GM11168 (cell line): ENCODE measurements at regions not wholly inside any gene's neighbourhood (a gene's known extent, or its start where the extent isn't known, plus 50 kb on each side); places are given as distances from the start of the nearest gene placed in this dataset.
"Not testable (repeated sequence)": the region's sequence is repeated elsewhere in the genome, so short reads cannot be mapped to it uniquely, and the experiment has no call there.

ENCODE experiments used
- in situ Hi-C: fragments of 300-500 bp; cut with MboI; formaldehyde crosslinking; loops from one replicate; pipeline ENCODE4 v1.12.0; 2022; ENCODE audit warnings: low sequenced_read_pairs; ENCODE audit not compliant: unreplicated experiment

DNA sequence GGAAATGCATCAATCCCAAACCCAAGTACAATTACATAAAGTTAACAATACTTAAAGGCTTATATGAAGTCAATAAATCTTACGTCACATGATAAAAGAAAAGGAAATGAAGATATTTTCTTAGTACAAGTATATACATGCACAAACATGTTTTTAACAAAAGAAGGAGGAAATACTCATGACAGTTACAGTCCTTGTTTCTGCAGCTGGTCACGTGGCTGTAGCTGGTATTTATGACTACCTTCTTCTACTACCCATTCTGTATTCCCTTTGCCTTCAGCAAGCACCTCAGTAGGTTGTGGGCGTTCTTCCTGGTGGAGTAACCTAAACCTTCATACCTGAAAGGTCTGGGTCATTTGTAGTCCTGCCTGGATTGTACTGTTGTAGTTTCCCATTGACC lies 514.9 kb downstream of the MFSD1 start:
- in situ Hi-C loops: not testable (repeated sequence)

GRCh38 chr3:159319156-159319555 lies 517.3 kb downstream of the MFSD1 start:
- in situ Hi-C loops: no loop called here

GRCh38 chr3:159322322-159322939 lies 520.6 kb downstream of the MFSD1 start:
- in situ Hi-C loops: no loop called here

- in situ Hi-C loops: no loop called here
Measured at GRCh38 chr3:159323848-159324247, 522.0 kb downstream of the MFSD1 start.

GRCh38 chr3:159326998-159327397 lies 525.1 kb downstream of the MFSD1 start:
- in situ Hi-C loops: no loop called here

GRCh38 chr3:159332535-159333099 lies 530.8 kb downstream of the MFSD1 start:
- in situ Hi-C loops: no loop called here

DNA sequence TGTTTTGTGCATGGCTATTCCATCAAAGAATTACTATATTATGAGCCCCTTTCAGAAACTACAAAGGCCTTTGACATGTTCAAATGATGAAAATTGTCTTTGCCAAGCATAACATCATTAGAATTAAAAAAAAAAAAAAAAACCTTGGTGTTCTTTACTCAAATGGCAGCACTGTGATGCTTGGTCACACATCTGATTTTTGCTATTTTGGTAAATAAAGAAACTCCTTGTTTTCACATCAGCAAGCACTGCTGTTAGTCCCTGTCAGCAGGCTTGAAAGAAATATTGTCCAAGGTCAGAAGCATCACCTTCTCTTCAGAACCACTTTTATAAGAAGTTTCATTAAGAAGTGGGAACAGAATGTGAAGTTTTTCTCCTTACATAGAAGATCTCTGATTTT lies 537.3 kb downstream of the MFSD1 start:
- in situ Hi-C loops: no loop called here

- in situ Hi-C loops: loop anchor here (10.0 kb wide), 1 partner anchor 226 kb away; no protein-coding TSS in a partner anchor
Measured at GRCh38 chr3:159340877-159341500, 539.1 kb downstream of the MFSD1 start.

DNA sequence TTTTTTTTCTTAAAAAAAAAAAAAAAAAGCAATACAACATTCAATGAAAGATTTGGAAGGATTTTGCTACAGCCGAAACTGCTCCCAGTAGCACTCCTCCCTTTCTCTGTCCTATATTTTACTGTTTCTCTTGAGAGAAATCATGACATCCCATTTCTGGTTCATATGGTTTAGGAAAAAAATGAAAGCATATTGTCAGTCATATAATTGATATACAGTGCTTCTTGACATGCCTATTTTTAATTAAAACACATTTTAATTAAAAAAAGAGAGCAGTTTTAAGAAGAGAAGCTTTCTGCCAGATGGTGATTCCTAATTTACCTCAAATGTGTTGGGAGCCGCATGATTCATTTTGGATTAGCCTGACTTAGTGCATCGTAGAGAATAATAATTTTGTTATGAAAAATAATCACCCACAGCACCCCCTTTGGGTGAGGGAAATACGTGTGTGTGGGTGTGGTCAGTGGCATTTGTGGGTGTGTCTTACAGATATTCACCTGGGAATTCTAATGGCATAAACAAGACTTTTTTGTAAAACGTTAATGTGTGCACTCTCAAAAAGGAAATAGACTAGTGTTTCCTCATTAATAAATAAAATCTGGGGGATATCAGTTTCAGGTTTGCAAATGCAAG lies 544.5 kb downstream of the MFSD1 start:
- in situ Hi-C loops: loop anchor here (10.0 kb wide), 1 partner anchor 232 kb away; no protein-coding TSS in a partner anchor

DNA sequence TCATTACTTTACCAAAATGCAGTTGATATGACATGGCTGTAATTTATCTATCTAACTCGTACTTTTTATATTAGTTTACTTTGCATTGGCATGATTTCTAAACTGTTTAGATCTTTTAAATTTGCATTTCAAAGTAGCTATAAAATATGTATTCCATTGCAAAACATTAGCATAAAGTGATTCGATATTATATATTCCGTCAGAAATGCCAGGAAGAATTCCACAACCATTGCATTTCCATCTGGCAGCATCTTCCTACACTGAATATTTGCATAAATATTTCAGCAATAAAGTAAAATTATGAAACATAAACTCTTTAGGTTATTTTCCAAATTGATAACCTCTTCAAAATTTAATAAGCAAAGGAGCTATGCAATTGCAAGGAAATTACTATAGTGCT lies 546.6 kb downstream of the MFSD1 start:
- in situ Hi-C loops: loop anchor here (10.0 kb wide), 1 partner anchor 234 kb away; no protein-coding TSS in a partner anchor

DNA sequence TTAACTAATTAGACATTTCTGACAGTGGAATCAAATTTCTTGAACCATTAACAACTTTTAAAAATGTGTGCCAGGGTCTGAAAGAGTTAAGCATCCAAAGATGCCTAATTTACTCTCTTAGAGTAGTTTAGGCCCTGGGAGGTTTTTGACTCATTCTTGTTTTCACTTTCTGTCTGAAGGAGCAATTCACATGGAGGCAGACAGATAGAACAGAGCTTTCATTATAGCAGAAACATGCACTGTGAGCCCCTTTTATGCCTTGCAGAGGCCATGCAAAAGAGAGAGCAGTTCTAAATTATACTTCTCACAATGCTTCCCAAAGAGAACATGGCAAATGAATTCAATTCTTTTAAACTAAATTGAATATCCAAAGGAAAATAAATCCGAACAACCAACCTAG lies 554.8 kb downstream of the MFSD1 start:
- in situ Hi-C loops: no loop called here

DNA sequence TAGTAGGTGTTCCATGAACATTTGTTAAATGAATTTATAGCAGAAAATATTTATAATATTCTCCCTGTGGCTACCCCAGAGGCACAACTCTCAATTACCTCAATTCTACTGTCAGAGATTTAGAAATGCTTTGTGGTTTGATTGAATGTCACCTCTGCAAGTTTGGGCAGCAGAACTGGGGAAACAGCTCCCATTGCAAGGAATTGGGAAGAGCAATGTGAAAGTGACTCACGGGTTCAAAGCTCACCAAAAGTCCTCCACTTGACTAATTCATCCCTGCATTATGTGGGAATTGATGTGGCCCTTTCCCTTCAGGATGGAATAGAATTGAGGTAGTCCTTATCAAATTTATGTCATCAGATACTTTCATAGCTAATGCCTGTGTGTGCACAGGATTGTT lies 562.7 kb downstream of the MFSD1 start:
- in situ Hi-C loops: no loop called here

DNA sequence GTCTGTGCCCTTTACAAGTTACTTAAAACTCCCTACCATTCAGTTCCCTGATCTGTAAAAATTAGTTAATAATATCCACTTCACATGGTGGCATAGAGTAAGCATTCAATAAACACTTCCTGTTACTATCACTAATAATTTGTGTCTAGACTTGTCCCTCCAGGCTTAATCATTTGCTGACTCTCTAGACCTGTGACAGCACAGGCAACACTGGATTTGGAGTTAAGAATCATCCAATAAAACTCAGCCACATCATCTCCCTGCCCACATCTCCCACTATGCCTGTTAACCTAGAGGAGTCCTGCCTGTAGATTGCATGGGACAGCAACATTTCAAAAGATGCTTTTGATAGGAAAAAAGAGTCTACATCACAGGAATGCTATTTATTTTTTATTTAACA lies 564.6 kb downstream of the MFSD1 start:
- in situ Hi-C loops: no loop called here

- in situ Hi-C loops: no loop called here
Measured at GRCh38 chr3:159371961-159372360, 570.1 kb downstream of the MFSD1 start.

DNA sequence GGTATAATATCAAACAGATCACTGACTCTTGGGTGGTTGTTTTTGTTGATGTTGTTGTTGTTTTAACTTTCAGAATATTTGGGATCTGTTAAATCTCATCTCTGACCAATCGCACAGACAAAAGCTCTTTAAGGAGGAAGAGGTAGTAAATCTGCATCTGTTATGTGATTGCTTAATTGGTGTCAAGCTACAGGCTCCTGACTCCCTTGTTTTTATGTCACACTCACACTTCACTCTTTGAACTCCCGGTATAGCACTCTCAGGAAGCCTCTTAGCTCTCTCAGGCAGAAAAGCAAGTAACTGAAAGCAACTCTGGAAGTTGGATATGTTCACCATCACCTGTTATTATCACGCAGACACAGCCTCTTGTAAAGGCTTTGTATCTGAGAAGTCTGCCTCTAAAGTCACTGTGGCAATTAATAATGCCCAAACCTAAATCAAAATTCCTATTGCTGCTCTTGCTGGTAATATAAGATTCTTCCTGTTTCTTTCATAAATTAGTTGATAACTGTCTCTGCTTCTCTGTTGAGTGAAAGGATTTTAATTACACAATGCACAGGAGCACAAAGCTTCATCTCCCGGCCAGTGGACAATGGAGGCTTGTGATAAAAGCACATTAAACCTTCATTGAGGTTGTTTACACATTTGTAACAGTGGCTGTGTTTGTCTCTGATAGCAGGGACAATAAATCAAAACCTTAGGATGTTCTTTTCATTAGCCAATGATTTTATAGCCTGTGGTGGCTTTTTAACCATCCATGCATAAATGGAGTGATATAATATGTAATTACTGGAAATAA lies 576.7 kb downstream of the MFSD1 start:
- in situ Hi-C loops: no loop called here

- in situ Hi-C loops: no loop called here
Measured at GRCh38 chr3:159380891-159381290, 579.0 kb downstream of the MFSD1 start.

GRCh38 chr3:159390656-159391212 lies 588.9 kb downstream of the MFSD1 start:
- in situ Hi-C loops: no loop called here

- in situ Hi-C loops: not testable (repeated sequence)
Measured at GRCh38 chr3:159397683-159398082, 591.0 kb upstream of the IL12A start.

- in situ Hi-C loops: no loop called here
Measured at GRCh38 chr3:159401069-159401468, 587.6 kb upstream of the IL12A start.

- in situ Hi-C loops: not testable (repeated sequence)
Measured at GRCh38 chr3:159409711-159410110, 578.9 kb upstream of the IL12A start.
